GM18507 (cell line): ENCODE measurements at regions not wholly inside any gene's neighbourhood (a gene's known extent, or its start where the extent isn't known, plus 50 kb on each side); places are given as distances from the start of the nearest gene placed in this dataset.

ENCODE experiments used
- DNase-seq: peaks from one replicate; pipeline ENCODE4 v3.0.0; 2011; ENCODE audit warnings: low read depth; ENCODE audit not compliant: insufficient read length; ENCODE audit errors: extremely low spot score
- FAIRE-seq: peaks from 2 replicates; lab custom pipeline; 2011; peaks lifted over from hg19 to GRCh38; lab: Jason Lieb, UNC

DNA sequence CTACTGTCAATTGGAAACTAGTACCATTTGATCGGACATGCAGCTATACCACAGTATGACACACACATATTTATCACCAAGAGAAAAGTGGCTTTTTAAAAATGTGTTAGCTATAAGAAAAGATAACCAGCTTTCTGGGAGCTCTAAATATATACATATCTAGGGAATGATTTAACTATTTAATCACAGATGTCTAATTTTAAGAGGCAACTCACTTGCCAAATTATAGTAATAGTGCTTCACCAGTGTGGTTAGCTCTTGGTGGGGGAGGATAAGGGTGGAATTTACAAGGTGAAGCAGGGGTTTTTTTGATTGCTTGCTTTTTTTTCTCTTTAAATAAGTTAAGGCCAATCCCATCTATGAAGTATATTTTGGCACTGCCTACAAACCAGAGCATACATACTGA, 547.7 kb upstream of the DIPK2B start:
- FAIRE-seq (no peak), DNase-seq (no peak)

DNA sequence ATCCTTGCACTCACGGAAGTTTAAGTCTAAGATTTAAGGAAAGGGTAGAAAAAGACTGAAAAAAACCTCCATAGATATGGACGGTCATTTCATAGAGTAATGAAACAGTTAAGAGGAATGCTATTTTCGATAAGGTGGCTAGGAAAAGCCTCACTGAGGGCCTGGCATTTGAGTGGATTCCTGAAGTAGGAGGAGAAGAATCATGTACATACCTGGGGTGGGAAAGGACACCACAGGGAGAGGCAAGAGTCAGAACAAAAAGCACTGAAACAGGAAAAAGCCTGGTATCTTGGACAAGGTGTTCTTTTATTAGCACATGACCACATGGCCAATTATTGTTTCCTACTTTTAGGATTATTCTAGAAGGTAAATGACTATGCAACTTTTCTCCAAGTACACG, 547.2 kb upstream of the DIPK2B start:
- DNase-seq (no peak), FAIRE-seq (no peak)

DNA sequence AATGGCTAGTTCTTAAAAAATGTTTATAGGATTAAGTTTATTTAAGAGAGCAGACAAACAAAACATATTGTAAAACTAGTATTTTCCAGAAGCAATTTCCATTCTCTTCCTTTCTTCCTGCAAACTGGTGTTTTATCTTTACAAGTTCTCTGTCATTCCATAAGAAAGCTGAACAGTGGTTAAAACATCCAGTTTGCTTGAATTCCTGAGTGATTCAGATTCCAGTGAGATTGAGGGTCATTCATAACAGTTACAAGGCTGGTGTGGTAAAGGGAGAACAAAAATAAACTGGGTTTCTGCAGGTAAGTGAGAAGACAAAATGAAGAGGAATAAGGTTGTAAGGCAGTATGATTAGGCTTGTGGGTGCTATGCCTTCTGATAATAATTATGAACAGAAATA, 544.8 kb upstream of the DIPK2B start:
- DNase-seq, result no peak
- no peak for FAIRE-seq

DNA sequence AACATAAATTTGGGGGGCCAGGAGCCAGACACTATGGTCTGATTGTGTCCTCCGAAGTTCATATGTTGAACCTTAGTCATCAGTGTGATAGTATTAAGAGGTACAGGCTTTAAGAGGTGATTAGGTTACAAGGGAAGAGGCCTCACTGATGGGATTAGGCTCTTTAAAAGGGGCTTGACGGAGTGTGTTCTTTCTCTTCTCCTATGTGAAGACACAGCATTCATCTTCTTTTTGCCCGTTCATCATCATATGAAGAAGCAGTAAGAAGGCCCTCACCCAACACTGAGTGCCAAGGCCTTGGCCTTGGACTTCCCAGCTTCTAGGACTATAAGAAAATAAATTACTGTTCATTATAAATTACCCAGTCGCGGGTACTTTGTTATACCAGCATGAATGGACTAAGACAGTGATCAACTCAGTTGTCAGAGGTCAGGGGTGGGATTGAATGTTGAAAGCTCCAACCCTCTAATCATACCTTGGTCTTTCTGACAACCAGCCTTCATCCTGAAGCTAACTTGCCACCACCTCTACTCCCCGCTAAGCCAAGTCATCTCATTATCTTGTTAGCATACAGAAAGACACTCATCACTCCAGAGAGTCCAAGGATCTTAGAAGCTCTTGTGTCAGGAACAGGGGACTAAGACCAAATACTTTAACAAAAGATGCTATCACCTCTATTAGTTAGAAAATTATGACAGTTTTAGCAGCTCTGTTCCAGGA, 543.4 kb upstream of the DIPK2B start:
- DNase-seq, result no peak
- FAIRE-seq, result no peak

DNA sequence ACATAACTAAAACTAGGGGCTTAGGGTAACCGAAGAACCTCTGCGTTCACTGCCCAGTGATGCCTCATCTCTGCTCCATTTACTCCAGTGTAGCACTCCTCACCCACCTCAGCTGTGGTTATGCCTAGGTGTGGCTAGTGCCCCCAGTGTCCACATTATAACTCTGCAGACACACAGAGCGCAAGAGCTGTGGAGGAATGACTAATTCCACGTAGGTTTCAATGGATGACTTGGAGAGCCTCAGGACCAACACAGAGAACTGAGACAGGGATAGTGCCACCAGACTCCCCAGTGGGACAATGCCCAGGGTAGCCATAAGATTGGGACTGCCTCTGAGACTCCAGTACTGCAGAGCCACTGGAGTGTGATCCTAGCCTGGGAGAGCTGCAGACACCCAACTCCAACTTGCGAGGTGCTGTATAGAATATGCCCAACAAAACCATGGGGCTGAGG, 542.4 kb upstream of the DIPK2B start:
- DNase-seq, result no peak

DNA sequence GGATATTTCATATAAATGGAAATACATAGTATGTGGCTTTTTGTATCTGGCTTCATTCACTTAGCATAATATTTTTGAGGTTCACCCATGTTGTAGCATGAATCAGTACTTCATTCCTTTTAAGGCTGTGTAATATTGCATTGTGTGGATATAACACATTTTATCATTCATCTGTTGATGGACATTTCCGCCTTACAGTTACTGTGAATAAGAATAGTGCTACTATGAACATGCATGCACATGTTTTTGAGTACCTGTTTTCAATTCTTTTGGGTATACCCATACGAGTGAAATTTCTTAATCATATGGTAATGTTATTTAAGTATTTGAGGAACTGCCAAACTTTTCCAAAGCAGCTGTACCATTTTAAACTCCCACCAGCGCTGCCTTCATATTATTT, 539.6 kb upstream of the DIPK2B start:
- FAIRE-seq (no peak), DNase-seq (no peak)

More for the DNA sequence above, 542.4 kb upstream of the DIPK2B start:
- no peak for FAIRE-seq

DNA sequence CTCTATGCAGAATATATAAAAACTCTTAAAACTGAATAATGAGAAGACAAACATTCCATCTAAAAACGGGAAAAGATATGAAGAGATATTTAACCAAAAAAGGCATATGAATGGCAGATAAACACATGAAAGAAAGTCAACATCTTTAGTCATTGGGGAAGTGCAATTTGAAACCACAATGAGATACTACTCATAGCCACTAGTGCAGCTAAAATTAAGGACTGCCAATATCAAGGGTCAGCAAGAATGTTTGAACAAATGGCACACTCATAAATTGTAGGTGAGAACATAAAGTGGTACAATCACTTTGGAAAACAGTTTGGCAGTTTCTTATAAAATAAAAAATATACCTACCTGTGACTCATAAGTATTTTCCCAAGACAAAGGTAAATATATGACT, 534.9 kb upstream of the DIPK2B start:
- DNase-seq (no peak), FAIRE-seq (no peak)

DNA sequence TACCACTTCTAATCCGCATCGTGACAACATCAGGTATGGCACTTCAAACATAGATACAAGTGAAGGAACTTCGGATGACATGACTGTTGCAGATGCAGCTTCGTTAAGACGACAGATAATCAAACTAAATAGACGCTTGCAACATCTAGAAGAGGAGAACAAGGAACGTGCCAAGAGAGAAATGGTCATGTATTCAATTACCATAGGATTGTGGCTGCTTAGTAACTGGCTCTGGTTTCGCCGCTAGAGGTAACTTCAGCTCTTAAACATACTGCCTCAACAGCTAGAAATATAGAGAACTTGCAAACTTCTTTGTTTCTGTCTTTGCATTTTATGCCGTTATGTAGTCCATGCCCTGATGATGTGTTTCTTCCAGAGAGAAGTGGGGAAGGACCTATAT, 530.8 kb upstream of the DIPK2B start:
- DNase-seq (no peak), FAIRE-seq (no peak)

DNA sequence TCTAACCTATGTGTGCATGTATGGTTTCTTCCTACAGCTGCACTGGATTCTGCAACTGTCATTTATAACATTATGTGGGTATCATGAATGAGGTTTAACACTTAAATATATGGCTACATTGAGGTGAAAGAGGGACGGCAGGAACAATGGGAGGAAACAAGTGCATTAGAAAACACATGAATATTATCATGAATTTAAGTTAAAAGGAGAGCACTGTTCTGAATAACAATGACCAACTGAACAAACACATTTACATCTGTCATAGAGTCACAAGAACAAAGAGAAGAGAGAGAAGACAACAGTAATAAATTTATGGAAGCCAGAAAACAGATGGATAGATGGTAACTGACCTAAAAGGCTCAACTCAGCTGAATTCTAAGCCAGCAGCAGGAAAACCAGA, 527.1 kb upstream of the DIPK2B start:
- FAIRE-seq, result no peak
- DNase-seq, result no peak

DNA sequence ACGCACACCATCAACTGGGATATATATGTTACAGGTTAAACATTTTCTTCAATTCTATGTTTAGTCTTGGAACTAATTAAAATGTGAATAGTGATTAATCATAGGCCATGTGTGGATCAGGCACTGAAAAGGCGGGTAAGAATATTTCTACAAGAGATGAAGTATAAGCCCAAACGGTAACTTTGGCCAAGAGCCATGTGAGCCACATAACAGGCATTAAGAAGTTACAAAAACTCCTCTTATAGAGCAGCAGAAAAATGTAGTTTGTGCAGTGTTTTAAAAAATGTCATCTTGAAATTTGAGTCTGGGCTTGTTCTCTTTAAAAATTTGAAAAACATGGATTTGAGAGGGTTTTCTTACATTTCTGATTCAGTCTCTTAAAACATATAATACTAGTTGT, 521.8 kb upstream of the DIPK2B start:
- no peak for FAIRE-seq
- no peak for DNase-seq

DNA sequence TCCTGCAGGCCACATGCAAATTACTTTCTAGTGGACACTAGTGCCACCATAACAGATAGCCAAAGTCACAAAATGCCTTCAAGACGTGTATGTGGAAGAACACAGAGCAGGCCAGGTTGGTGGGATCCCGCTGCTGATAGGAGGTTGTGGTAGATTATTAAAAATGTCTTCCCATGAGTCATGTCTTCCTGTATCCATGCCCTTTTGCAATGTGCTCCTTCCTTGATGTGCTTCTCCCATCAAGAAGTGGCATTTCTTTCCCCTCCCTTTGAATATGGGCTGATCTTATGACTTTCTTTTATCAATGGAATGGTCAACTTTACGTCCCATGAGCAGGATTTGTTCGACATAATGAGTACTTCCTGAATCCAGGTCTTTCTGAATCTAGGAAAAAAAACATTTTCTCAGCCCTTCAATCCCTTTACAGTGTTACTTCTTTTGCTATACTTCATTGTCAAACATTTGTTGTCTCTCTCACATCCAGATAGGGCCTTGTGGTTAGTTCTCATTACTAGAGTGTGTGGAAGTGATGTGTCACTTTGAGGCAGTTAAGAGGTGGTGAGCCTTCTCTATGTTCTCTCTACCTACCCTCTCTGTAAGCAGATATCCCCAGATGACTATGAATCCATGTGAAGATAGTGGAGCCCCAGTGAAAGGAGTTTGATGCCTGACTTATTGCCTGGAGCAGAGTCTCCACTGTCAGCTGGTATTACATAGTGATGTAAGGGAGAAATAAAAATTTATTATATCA, 519.2 kb upstream of the DIPK2B start:
- peak; percentile 33 for FAIRE-seq

DNA sequence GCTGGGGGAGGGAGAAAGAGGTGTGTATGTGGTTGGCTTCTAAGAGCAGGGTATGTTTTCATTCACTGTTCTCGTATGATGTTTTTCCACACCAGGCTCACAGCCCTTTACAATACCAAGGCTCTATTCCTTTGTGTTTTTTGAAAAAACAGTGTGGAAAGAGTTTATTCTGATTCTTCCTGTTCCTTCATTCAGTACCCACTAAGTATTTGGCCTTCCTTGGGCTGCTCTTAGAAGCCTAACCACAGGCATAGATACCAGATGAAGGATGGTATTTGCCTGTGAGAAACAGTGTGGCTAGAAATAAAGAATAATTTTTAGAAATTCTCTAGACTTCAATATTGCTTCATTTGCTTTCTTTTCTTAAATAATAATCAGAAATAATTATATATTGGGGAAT, 518.0 kb upstream of the DIPK2B start:
- DNase-seq (no peak), FAIRE-seq (no peak)

More for the DNA sequence above, 519.2 kb upstream of the DIPK2B start:
- no peak for DNase-seq

DNA sequence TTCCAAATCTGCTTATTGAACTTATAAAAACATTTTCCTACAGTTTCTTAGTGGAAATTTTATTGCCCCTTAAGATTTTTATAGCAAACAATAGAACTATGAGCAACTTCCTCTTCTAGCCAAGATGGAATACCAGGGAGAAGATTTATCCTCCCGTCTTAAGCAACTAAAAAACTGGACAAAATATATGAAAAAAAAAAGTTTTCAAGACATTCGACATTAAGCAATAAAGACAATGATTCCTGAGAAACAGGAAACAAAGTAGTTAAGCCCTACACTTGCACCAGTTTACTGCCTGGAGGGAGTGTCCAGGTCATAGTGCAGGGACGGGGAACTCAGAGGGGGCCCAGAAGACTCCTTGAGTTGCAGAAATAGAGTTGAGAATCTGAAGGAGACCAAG, 516.1 kb upstream of the DIPK2B start:
- no peak for FAIRE-seq
- no peak for DNase-seq

DNA sequence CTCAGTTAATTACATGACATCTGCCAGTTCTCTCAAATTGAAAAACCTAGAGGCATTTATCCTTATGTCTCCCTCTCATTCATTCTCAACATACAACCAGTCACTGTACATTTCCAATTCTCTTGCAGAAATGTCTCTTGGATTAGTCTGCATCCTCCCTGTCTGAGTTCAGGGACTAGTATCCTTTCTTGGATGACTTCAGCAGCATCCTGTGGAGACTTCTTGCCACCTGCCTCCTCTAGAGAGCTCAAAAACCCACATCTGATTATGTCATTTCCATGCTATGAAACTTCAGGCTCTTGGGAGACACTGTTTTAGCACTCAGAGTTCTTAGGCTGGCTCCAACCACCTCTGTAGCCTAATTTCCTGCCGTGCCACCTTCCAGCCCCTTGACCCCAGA, 515.1 kb upstream of the DIPK2B start:
- FAIRE-seq (no peak), DNase-seq (no peak)

DNA sequence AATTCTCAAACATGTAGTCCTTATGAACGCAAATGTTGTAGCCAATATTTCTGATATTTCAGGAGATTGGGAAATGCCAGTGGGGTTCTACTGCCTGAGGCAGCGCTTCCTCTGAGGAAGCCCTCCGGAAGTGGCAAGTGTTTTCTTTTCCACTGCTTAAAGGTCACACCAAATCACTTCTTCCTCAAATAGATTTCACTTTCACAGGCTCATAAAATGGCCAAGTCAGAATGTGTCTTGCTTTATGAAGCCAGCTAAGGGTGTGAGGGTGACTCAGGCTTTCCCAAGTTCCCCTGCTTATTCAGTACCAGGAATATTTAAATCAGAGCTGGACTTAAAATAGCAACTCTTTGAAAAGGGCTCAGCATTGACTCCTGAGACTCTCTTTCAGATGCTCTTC, 514.2 kb upstream of the DIPK2B start:
- DNase-seq (no peak), FAIRE-seq (no peak)

DNA sequence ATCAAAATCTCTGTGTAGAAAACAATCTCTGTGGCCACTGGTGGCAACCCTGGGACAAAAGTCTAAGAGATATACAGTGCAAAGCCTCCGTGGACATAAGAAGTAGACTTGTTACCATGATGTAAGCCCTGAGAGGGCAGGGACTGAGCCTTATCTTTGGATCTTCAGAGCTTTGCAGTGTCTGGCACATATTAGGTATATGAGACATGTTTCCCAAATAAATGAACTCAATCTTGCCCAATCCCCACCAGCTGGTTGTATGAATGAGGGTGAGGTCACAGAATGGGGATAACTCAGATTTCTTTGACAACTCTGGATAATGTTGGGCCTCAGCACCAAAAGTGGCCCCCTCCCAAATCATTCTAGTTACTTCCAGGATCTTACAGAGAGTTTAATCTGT, 511.4 kb upstream of the DIPK2B start:
- DNase-seq (no peak), FAIRE-seq (no peak)

DNA sequence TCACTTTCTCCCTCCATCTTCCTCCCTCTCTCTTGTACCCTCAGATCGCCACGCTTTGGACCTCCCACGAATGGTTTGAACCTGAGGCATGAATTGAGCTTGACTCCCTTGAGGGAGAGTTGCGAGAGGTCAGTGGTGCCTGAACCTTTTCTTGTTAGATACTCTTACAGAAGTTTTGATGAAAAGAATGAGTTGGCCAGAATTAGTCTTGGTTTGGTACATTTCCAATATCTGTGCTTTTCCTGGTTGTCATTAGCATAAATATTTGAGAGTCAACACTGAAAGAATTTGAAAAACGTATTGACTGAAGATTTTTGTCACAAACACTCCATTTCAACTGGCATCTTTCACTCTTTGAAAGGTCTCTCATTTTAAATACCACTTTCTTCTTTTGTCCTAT, 510.6 kb upstream of the DIPK2B start:
- DNase-seq (no peak), FAIRE-seq (peak; percentile 5)

DNA sequence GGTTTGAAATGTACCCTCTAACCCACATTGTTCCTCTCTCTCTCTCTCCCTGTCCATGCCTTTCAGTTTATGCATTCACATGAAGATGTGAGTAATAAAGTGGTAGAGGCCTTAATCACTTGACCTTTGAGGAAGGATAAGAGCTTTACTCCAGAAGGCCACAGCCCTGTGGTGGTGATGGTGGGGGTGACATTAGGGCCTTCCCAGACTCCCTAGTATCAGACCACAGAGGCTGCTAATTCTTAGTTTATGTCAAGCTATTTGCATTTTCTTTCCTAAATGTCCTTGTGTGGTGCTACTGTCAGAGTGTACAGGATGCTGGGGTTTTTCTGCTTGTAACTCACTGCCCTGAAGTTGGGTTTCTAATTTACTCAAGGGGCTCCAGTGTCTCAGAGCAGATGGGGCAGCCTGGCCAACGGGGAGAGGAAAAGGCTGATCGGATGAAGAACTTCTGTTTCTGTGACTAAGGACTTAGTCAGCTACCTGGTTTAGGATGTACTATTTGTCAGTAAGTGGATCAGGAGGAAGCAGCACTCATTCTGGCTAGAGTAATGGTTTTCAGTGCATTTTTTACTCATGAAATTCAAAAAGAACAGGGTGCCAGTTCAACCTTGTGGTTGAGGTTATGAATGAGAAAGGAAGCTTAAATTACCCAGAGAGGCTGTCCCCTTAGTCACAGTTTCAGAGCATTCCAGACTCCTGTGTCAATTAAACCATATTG, 509.6 kb upstream of the DIPK2B start:
- FAIRE-seq (peak; percentile 94), DNase-seq (no peak)

DNA sequence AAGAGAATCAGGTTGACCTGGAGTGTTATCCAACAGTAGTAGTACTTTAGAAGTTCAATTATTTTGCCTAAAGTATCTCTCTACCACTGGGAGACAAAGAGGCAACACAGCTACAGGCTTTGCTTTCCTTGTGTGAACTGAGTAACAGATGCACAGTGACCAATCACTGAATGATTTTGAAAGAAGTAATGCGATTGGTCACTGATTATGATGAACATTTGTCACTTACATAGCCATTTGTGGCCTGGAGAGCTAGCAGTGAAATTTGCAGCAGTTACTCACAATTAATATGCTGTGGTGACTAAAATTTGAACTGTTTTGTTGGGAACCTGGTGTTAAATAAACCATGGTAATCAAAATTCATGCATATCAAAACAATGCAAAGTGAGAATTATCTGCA, 508.7 kb upstream of the DIPK2B start:
- FAIRE-seq (peak; percentile 21), DNase-seq (no peak)

DNA sequence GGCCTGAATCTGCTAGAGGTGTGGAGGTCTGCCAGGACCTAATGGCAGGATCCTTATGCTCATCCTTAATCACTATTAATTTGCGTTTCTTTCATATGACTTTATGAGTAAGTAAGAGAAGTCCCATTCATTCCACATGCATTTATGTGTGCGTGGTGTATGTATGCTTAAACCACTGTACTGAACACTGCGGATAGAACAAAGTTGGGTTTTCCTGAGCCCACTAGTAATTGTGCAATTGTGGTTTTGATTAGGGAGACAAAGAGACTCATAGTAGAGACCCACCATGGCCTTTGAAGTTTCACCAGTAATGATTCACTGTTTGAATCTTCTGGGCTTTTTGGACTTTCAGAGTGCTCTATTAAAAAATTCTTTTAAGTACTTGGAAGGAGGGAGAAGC, 498.5 kb upstream of the DIPK2B start:
- DNase-seq (no peak), FAIRE-seq (no peak)

DNA sequence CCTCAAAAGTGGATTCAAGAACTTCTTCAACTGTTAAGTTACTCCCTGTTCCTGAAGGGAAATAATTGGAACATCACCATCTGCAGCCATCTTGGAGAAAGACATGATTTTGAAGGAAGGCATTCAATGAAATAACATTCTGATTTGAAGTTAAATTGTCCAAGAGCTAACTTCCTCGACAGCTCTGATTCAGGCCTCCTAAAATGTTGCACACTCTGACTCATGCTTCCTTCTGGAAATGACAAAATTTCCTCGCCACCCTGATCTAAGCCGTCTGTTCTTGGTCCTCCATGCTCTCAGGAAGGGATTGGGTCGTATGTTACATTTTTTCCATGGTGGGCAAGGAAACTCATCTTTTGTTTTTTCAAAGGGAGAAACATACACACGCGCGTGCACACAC, 496.9 kb upstream of the DIPK2B start:
- FAIRE-seq, result no peak
- DNase-seq, result no peak
